ENCODE measurements at regions not wholly inside any gene's neighbourhood (a gene's known extent, or its start where the extent isn't known, plus 50 kb on each side); places are given as distances from the start of the nearest gene placed in this dataset.

DNA sequence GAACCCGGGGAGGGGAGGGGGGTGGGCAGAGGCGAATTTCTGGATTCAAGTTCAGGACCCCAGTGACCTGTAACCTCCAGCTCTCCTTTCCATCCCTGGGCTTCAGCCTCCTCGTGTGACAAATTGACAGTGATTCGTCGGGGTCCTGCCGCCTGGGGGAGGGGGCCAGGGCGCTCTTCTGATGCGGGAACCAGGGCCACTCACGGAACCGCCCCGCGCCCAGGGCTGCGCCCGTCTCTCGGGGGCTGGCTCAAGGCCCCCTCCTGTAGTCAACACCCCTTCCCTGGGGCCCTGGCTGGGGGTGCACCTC lies 92.8 kb upstream of the ANO1 start:
- H4K20me1 ChIP-seq (ENCODE audit: insufficient read depth, poor library complexity, severe bottlenecking), result no peaks in the 10 kb centered on the region
- no peak overlapping the region for H3K27ac ChIP-seq
- H3K9me2 ChIP-seq (replicated peaks; ENCODE audit: insufficient read depth), result no peaks in the 10 kb centered on the region
- H3K79me2 ChIP-seq, result no peaks in the 10 kb centered on the region
- no peak overlapping the region for H2AFZ ChIP-seq
- H3K9me3 ChIP-seq (ENCODE audit: low read depth), result no peaks in the 10 kb centered on the region
- H3K27me3 ChIP-seq, result peaks cover 63% of the 10 kb centered on the region
- H3K4me1 ChIP-seq (ENCODE audit: insufficient read depth), result peaks cover 20% of the 10 kb centered on the region
- no peaks in the 10 kb centered on the region for H3K36me3 ChIP-seq (replicated peaks; ENCODE audit: insufficient read depth, low read depth)
- H3K4me3 ChIP-seq, result peak overlapping the region; percentile 23
- WGBS (ENCODE audit: low lambda C conversion rate, missing lambda C conversion rate), result 4% methylated on average over 13 of the region's 15 CpGs
- H3K4me2 ChIP-seq, result peak overlapping the region; percentile 91
- TF ChIP-seq EZH2 (IDR thresholded peaks at IDR 0.05; ENCODE audit: borderline replicate concordance) (no peak), EZH2phosphoT487 (IDR thresholded peaks at IDR 0.05; ENCODE audit: low read depth, severe bottlenecking, unreplicated experiment) (no peak)
- TF ChIP-seq, protein P1, sequence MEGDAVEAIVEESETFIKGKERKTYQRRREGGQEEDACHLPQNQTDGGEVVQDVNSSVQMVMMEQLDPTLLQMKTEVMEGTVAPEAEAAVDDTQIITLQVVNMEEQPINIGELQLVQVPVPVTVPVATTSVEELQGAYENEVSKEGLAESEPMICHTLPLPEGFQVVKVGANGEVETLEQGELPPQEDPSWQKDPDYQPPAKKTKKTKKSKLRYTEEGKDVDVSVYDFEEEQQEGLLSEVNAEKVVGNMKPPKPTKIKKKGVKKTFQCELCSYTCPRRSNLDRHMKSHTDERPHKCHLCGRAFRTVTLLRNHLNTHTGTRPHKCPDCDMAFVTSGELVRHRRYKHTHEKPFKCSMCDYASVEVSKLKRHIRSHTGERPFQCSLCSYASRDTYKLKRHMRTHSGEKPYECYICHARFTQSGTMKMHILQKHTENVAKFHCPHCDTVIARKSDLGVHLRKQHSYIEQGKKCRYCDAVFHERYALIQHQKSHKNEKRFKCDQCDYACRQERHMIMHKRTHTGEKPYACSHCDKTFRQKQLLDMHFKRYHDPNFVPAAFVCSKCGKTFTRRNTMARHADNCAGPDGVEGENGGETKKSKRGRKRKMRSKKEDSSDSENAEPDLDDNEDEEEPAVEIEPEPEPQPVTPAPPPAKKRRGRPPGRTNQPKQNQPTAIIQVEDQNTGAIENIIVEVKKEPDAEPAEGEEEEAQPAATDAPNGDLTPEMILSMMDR (IDR thresholded peaks at IDR 0.05; ENCODE audit: poor library complexity), result no peak
- DNase-seq (ENCODE audit: low spot score), result no peak

DNA sequence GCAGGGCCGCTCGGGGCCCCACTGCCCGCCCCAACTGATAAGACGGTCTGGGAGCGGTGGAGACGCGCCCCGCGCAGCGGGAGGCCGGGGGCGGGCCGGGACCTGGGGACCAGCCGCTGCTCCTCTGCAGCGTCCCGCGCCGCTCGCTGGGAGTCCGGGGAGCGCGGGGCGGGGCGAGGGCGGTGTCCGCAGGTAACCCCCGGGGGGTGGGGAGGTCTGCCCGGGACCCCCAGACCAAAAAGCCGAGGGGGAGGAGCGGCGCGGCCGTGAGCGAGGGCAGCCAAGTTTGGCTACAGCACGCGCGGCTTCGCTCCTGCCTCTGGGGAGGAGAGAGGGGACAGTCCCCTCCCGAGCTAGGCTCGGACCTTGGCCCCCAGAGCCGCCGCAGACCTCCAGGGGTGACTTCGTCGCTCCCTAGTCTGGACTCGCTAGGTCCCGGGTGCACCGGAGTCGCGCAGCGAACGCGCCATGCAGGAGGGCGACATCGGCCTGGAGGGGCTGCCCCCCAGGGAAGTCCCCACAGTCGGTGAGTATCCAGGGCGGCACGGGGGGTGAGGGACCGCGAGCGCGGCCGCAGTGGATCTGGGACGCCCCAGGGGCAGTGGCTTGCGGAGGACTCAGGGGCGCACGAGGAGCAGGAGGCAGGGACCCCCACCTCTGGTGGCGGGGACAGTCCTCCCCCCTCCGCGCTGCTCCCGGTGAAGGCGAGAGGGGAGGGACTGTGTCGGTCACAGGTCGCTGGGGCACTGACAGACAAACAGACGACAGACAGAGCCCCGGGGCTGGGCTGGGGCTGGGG lies 92.3 kb upstream of the ANO1 start:
- peaks cover 63% of the 10 kb centered on the region for H3K27me3 ChIP-seq
- peaks cover 20% of the 10 kb centered on the region for H3K4me1 ChIP-seq (ENCODE audit: insufficient read depth)
- H3K4me3 ChIP-seq, result peak overlapping the region; percentile 23
- no peaks in the 10 kb centered on the region for H4K20me1 ChIP-seq (ENCODE audit: insufficient read depth, poor library complexity, severe bottlenecking)
- no peak for TF ChIP-seq EZH2phosphoT487 (IDR thresholded peaks at IDR 0.05; ENCODE audit: low read depth, severe bottlenecking, unreplicated experiment)
- TF ChIP-seq, protein P1 (IDR thresholded peaks at IDR 0.05; ENCODE audit: poor library complexity), result no peak
- TF ChIP-seq EZH2 (IDR thresholded peaks at IDR 0.05; ENCODE audit: borderline replicate concordance), result no peak
- peak overlapping the region; percentile 56 for H2AFZ ChIP-seq
- peak overlapping the region; percentile 91 for H3K4me2 ChIP-seq
- no peak overlapping the region for H3K27ac ChIP-seq
- WGBS (ENCODE audit: low lambda C conversion rate, missing lambda C conversion rate), result 5% methylated on average over 38 of the region's 75 CpGs
- H3K79me2 ChIP-seq, result no peaks in the 10 kb centered on the region
- no peaks in the 10 kb centered on the region for H3K9me3 ChIP-seq (ENCODE audit: low read depth)
- H3K9me2 ChIP-seq (replicated peaks; ENCODE audit: insufficient read depth), result no peaks in the 10 kb centered on the region
- H3K36me3 ChIP-seq (replicated peaks; ENCODE audit: insufficient read depth, low read depth), result no peaks in the 10 kb centered on the region
- DNase-seq (ENCODE audit: low spot score), result peak; percentile 45

DNA sequence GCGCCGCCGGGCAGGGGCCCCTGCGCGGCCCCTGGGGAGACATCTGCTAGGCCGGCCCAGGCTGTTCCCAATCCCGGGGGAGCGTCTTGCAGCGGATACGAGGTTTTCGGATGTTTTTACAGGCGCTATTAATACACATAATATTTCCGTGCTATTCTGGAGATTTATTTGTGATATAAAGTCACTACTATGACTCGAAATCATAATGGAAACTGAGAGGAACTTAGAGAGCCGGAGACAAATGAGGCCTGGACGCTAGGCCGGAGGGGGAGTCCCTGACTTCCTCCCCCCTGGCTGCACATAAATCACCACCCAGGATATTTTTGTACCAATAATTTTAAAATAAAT lies 91.7 kb upstream of the ANO1 start:
- H3K79me2 ChIP-seq, result no peaks in the 10 kb centered on the region
- no peak overlapping the region for H3K27ac ChIP-seq
- 61% methylated on average over 15 of the region's 17 CpGs for WGBS (ENCODE audit: low lambda C conversion rate, missing lambda C conversion rate)
- H3K9me3 ChIP-seq (ENCODE audit: low read depth), result no peaks in the 10 kb centered on the region
- peaks cover 20% of the 10 kb centered on the region for H3K4me1 ChIP-seq (ENCODE audit: insufficient read depth)
- no peaks in the 10 kb centered on the region for H3K9me2 ChIP-seq (replicated peaks; ENCODE audit: insufficient read depth)
- H4K20me1 ChIP-seq (ENCODE audit: insufficient read depth, poor library complexity, severe bottlenecking), result no peaks in the 10 kb centered on the region
- no peak overlapping the region for H2AFZ ChIP-seq
- no peaks in the 10 kb centered on the region for H3K36me3 ChIP-seq (replicated peaks; ENCODE audit: insufficient read depth, low read depth)
- no peak overlapping the region for H3K4me3 ChIP-seq
- peak overlapping the region; percentile 91 for H3K4me2 ChIP-seq
- DNase-seq (ENCODE audit: low spot score), result no peak
- H3K27me3 ChIP-seq, result peaks cover 63% of the 10 kb centered on the region
- TF ChIP-seq, protein P1 (IDR thresholded peaks at IDR 0.05; ENCODE audit: poor library complexity), result no peak
- no peak for TF ChIP-seq EZH2 (IDR thresholded peaks at IDR 0.05; ENCODE audit: borderline replicate concordance)
- no peak for TF ChIP-seq EZH2phosphoT487 (IDR thresholded peaks at IDR 0.05; ENCODE audit: low read depth, severe bottlenecking, unreplicated experiment)

All from hepatocyte (in vitro differentiated cells).